H1 (cell line): ENCODE measurements at regions not wholly inside any gene's neighbourhood (a gene's known extent, or its start where the extent isn't known, plus 50 kb on each side); places are given as distances from the start of the nearest gene placed in this dataset.

Source experiments
- CTCF ChIA-PET: fragments of 300-600 bp; sonication (Branson Sonifier 250); formaldehyde crosslinking; loops from one replicate; lab custom pipeline; 2021; ENCODE audit not compliant: partially characterized antibody; lab: Charles Lee
- POLR2A ChIA-PET: fragments of 300-600 bp; sonication (Branson Sonifier 250); formaldehyde crosslinking; loops from one replicate; lab custom pipeline; 2021; ENCODE audit warnings: inconsistent platforms; ENCODE audit not compliant: partially characterized antibody; lab: Charles Lee
- DNase-seq, 2 experiments: peaks; one replicate each; pipeline versions ENCODE4 v3.0.0 to v3.0.0-alpha.2; 2010 to 2022; ENCODE audit warnings: low spot score in 2 of 2, low read depth in 1 of 2, mixed read lengths in 1 of 2
- FAIRE-seq: peaks from 2 replicates; lab custom pipeline; 2011; peaks lifted over from hg19 to GRCh38; lab: Jason Lieb, UNC
- H2AFZ ChIP-seq: 2 replicates; pipeline ENCODE4 v1.8.1; 2012; ENCODE audit warnings: low read length, inconsistent platforms
- H2AK5ac ChIP-seq: 2 replicates; pipeline ENCODE4 v1.6.1; 2013; ENCODE audit warnings: low read depth, low read length
- H2BK120ac ChIP-seq: replicated peaks from 2 replicates; pipeline ENCODE3; 2013; ENCODE audit warnings: low read depth, low read length, inconsistent platforms
- H2BK12ac ChIP-seq: 2 replicates; pipeline ENCODE4 v1.6.1; 2013; ENCODE audit warnings: low read depth, low read length
- H2BK15ac ChIP-seq: 2 replicates; pipeline ENCODE4 v1.6.1; 2013; ENCODE audit warnings: low read length
- H2BK20ac ChIP-seq: 2 replicates; pipeline ENCODE4 v1.6.1; 2013; ENCODE audit warnings: low read length
- H2BK5ac ChIP-seq: 2 replicates; pipeline ENCODE4 v1.6.1; 2013; ENCODE audit warnings: low read depth, low read length
- H3K14ac ChIP-seq: 2 replicates; pipeline ENCODE4 v1.6.1; 2013; ENCODE audit warnings: inconsistent platforms; ENCODE audit not compliant: insufficient read length
- H3K18ac ChIP-seq: 2 replicates; pipeline ENCODE4 v1.6.1; 2013; ENCODE audit warnings: low read length; ENCODE audit errors: extremely low read depth
- H3K23ac ChIP-seq: 2 replicates; pipeline ENCODE4 v1.6.1; 2013; ENCODE audit warnings: inconsistent platforms; ENCODE audit not compliant: insufficient read length
- H3K23me2 ChIP-seq: 2 replicates; pipeline ENCODE4 v1.6.1; 2013; ENCODE audit warnings: low read depth, low read length
- H3K27ac ChIP-seq: 2 replicates; pipeline ENCODE4 v1.6.1; 2011; ENCODE audit warnings: low read depth, low read length, inconsistent platforms
- H3K27me3 ChIP-seq, 4 experiments: replicated peaks in 1 of 4; 1 replicate in 1 of 4; 2 replicates in 3 of 4; pipeline versions ENCODE4 v1.6.1 to v1.8.1; 2011 to 2013; ENCODE audit warnings: low read length in 3 of 4, mild to moderate bottlenecking in 3 of 4, inconsistent platforms in 2 of 4, mixed read lengths in 2 of 4, moderate library complexity in 1 of 4; ENCODE audit not compliant: control insufficient read depth in 3 of 4, insufficient read depth in 3 of 4; ENCODE audit errors: extremely low read depth in 1 of 4
- H3K36me3 ChIP-seq, 4 experiments: 2 replicates each; pipeline versions ENCODE4 v1.6.1 to v1.8.1; 2011 to 2013; ENCODE audit warnings: mild to moderate bottlenecking in 4 of 4, low read length in 3 of 4, moderate library complexity in 2 of 4, control low read depth in 1 of 4, inconsistent platforms in 1 of 4; ENCODE audit not compliant: insufficient read depth in 4 of 4, control insufficient read depth in 2 of 4
- H3K4ac ChIP-seq: replicated peaks from 2 replicates; pipeline ENCODE3; 2013; ENCODE audit warnings: low read length, low read depth, mixed read lengths, inconsistent platforms; ENCODE audit not compliant: insufficient read length
- H3K4me1 ChIP-seq, 4 experiments: replicated peaks in 1 of 4; 1 replicate in 1 of 4; 2 replicates in 3 of 4; pipeline versions ENCODE4 v1.6.1 to v1.8.1; 2011 to 2013; ENCODE audit warnings: low read length in 3 of 4, inconsistent platforms in 2 of 4, mixed read lengths in 1 of 4; ENCODE audit not compliant: insufficient read depth in 4 of 4, control insufficient read depth in 3 of 4
- H3K4me2 ChIP-seq, 2 experiments: 2 replicates each; pipeline versions ENCODE4 v1.6.1 to v1.8.1; 2011 to 2013; ENCODE audit warnings: low read depth in 2 of 2, low read length in 2 of 2, control low read depth in 1 of 2, inconsistent platforms in 1 of 2, mild to moderate bottlenecking in 1 of 2; ENCODE audit not compliant: insufficient read depth in 1 of 2
- H3K4me3 ChIP-seq, 4 experiments: fragments of 200-600, 300-600 bp in 1 of 4; sonication (generic), shearing (Covaris generic), sonication (Bioruptor Twin) in 1 of 4; 2 replicates each; pipeline versions ENCODE4 v1.5.1 to v1.8.1; 2011 to 2016; ENCODE audit warnings: low read length in 4 of 4, low read depth in 3 of 4, control low read depth in 2 of 4, inconsistent platforms in 2 of 4, mild to moderate bottlenecking in 2 of 4, mixed read lengths in 1 of 4, moderate library complexity in 1 of 4; ENCODE audit not compliant: insufficient read depth in 2 of 4; ENCODE audit errors: extremely low read depth in 1 of 4
- H3K56ac ChIP-seq: replicated peaks from 2 replicates; pipeline ENCODE3; 2013; ENCODE audit warnings: low read depth, mild to moderate bottlenecking, mixed read lengths, low read length, inconsistent platforms; ENCODE audit not compliant: insufficient read length
- H3K79me1 ChIP-seq: 2 replicates; pipeline ENCODE4 v1.6.1; 2013; ENCODE audit warnings: low read depth, low read length, control low read depth
- H3K79me2 ChIP-seq, 2 experiments: 2 replicates each; pipeline versions ENCODE4 v1.6.1 to v1.8.1; 2012 to 2013; ENCODE audit warnings: low read length in 2 of 2, mild to moderate bottlenecking in 2 of 2, inconsistent platforms in 1 of 2; ENCODE audit not compliant: insufficient read depth in 2 of 2, control insufficient read depth in 1 of 2
- H3K9ac ChIP-seq, 4 experiments: replicated peaks in 1 of 4; 1 replicate in 1 of 4; 2 replicates in 3 of 4; pipeline versions ENCODE4 v1.6.1 to v1.8.1; 2011 to 2013; ENCODE audit warnings: low read depth in 3 of 4, low read length in 3 of 4, control low read depth in 2 of 4, mild to moderate bottlenecking in 2 of 4, moderate library complexity in 2 of 4, inconsistent platforms in 1 of 4; ENCODE audit errors: extremely low read depth in 1 of 4
- H3K9me3 ChIP-seq, 2 experiments: 2 replicates each; pipeline versions ENCODE4 v1.6.1 to v1.8.1; 2012 to 2013; ENCODE audit warnings: mild to moderate bottlenecking in 2 of 2, moderate library complexity in 2 of 2, control low read depth in 1 of 2, inconsistent platforms in 1 of 2, low read depth in 1 of 2, low read length in 1 of 2, mixed read lengths in 1 of 2; ENCODE audit not compliant: insufficient read depth in 2 of 2
- H4K20me1 ChIP-seq, 2 experiments: replicated peaks in 1 of 2; 2 replicates each; pipeline versions ENCODE3 to v1.8.1; 2011 to 2013; ENCODE audit warnings: inconsistent platforms in 2 of 2, low read length in 2 of 2, mild to moderate bottlenecking in 1 of 2; ENCODE audit not compliant: insufficient read depth in 2 of 2, control insufficient read depth in 1 of 2
- H4K5ac ChIP-seq: 2 replicates; pipeline ENCODE4 v1.6.1; 2013; ENCODE audit warnings: low read length, low read depth, mixed read lengths, inconsistent platforms; ENCODE audit not compliant: insufficient read length
- H4K8ac ChIP-seq: 2 replicates; pipeline ENCODE4 v1.8.0; 2013; ENCODE audit warnings: mild to moderate bottlenecking, moderate library complexity, low read length, inconsistent platforms; ENCODE audit not compliant: insufficient read depth; ENCODE audit errors: extremely low read depth
- H4K91ac ChIP-seq: replicated peaks from 2 replicates; pipeline ENCODE3; 2013; ENCODE audit warnings: low read length, mixed read lengths, inconsistent platforms; ENCODE audit not compliant: insufficient read length
- ASH2L ChIP-seq: fragments of 200-600, 300-600 bp; sonication (generic); IDR thresholded peaks from one replicate; pipeline ENCODE4 v1.7.1; 2017; ENCODE audit warnings: low read length
- CEBPB ChIP-seq: IDR thresholded peaks from 2 replicates; pipeline ENCODE4 v1.6.1; 2012; ENCODE audit warnings: low read depth, low read length
- EGR1 ChIP-seq: IDR thresholded peaks from 2 replicates; pipeline ENCODE4 v1.6.1; 2011; ENCODE audit warnings: low read depth, low read length, borderline replicate concordance
- WGBS, 2 experiments: shearing (Covaris generic) in 1 of 2; methylation state at CpG; one replicate each; pipeline versions ENCODE4 v1.1.6 to v1.1.7; 2013 to 2015; ENCODE audit warnings: low lambda C conversion rate in 2 of 2, mixed read lengths in 2 of 2, inconsistent platforms in 1 of 2, low coverage in 1 of 2, missing lambda C conversion rate in 1 of 2; ENCODE audit not compliant: insufficient replicate concordance in 2 of 2, insufficient coverage in 1 of 2, insufficient read length in 1 of 2; ENCODE audit errors: extremely low coverage in 1 of 2, missing lambda C conversion rate in 1 of 2; 5-methylcytosine and 5-hydroxymethylcytosine counted together

DNA sequence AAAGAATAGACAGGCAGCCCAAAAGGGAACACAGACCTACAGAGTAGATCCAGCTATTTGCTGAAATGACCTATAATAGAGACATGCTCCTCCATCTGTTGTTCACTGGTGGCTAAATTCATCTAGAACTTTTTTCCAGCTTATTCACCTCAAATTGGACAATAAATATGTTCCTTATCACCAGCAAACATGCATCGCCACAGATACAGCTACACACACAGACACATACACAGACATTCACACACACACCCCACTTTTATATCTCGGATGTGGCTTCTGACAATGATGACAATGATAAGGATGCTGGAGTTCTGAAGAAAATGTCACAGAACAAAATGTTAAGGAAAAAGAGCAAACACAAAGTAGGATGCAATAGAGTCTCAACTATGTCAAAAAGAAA lies 175.4 kb downstream of the LSM5 start:
- CTCF ChIA-PET, result interaction anchor here (1.0 to 1.2 kb wide), 4 partner anchors 16 to 105 kb away, joined by 3 to 4 read pairs (median 3); no protein-coding TSS in a partner anchor
- WGBS, 2 experiments, result 76% methylated on average over 2 of the region's 2 CpGs; no CpG with 5 or more reads in 1 of the 2 experiments
- H3K23ac ChIP-seq, result no peak overlapping the region

More for the DNA sequence above, 175.4 kb downstream of the LSM5 start:
- Histone ChIP-seq H3K27me3 (no peaks in the 10 kb centered on the region; a peak in 1 of 7 replicates), H3K4me2 (no peak overlapping the region), H3K14ac (no peak overlapping the region), H3K36me3 (no peaks in the 10 kb centered on the region), H2AK5ac (no peak overlapping the region), H2AFZ (no peak overlapping the region), H2BK12ac (no peak overlapping the region), H3K9me3 (no peaks in the 10 kb centered on the region), H3K18ac (no peak overlapping the region), H2BK120ac (no peak overlapping the region), H4K8ac (no peak overlapping the region), H2BK15ac (no peak overlapping the region), H3K79me2 (no peaks in the 10 kb centered on the region), H3K79me1 (no peaks in the 10 kb centered on the region), H3K4me3 (no peak overlapping the region), H4K91ac (no peak overlapping the region), H3K4ac (no peak overlapping the region), H3K9ac (no peak overlapping the region), H3K4me1 (no peaks in the 10 kb centered on the region; a peak in 1 of 7 replicates), H4K5ac (no peak overlapping the region), H3K27ac (no peak overlapping the region), H3K56ac (no peak overlapping the region), H2BK5ac (no peak overlapping the region), H2BK20ac (no peak overlapping the region), H4K20me1 (no peaks in the 10 kb centered on the region), H3K23me2 (no peaks in the 10 kb centered on the region)
- DNase-seq (no peak), FAIRE-seq (no peak)
- TF ChIP-seq EGR1 (no peak), ASH2L (no peak), CEBPB (no peak)
- POLR2A ChIA-PET, result interaction anchor here (1.3 kb wide), 1 partner anchor 9 kb away, joined by 3 read pairs; no protein-coding TSS in a partner anchor
